ENCODE measurements at regions not wholly inside any gene's neighbourhood (a gene's known extent, or its start where the extent isn't known, plus 50 kb on each side); places are given as distances from the start of the nearest gene placed in this dataset.
"Not testable (repeated sequence)": the region's sequence is repeated elsewhere in the genome, so short reads cannot be mapped to it uniquely, and the experiment has no call there.

GRCh38 chr20:40634891-40635290 is 54.1 kb downstream of the MAFB start:
- DNase-seq (ENCODE audit: extremely low read depth in 1 of 2, low read depth in 1 of 2), result no peak

- DNase-seq (ENCODE audit: extremely low read depth in 1 of 2, low read depth in 1 of 2), result no peak
Observed at GRCh38 chr20:40633123-40633850, 55.7 kb downstream of the MAFB start.

GRCh38 chr20:40632346-40632976 is 56.6 kb downstream of the MAFB start:
- DNase-seq (ENCODE audit: extremely low read depth in 1 of 2, low read depth in 1 of 2), result no peak

- DNase-seq (ENCODE audit: extremely low read depth in 1 of 2, low read depth in 1 of 2), result no peak
Observed at GRCh38 chr20:40631119-40631631, 57.9 kb downstream of the MAFB start.

- no peak for DNase-seq (ENCODE audit: extremely low read depth in 1 of 2, low read depth in 1 of 2)
Observed at GRCh38 chr20:40630713-40631112, 58.3 kb downstream of the MAFB start.

- no peak for DNase-seq (ENCODE audit: extremely low read depth in 1 of 2, low read depth in 1 of 2)
Observed at GRCh38 chr20:40630099-40630498, 58.9 kb downstream of the MAFB start.

- DNase-seq (ENCODE audit: extremely low read depth in 1 of 2, low read depth in 1 of 2), result no peak
Observed at GRCh38 chr20:40628877-40629276, 60.2 kb downstream of the MAFB start.

- DNase-seq (ENCODE audit: extremely low read depth in 1 of 2, low read depth in 1 of 2), result not testable (repeated sequence)
Observed at GRCh38 chr20:40619053-40619452, 70.0 kb downstream of the MAFB start.

GRCh38 chr20:40617594-40617993 is 71.4 kb downstream of the MAFB start:
- no peak for DNase-seq (ENCODE audit: extremely low read depth in 1 of 2, low read depth in 1 of 2)

GRCh38 chr20:40612837-40613236 is 76.2 kb downstream of the MAFB start:
- no peak for DNase-seq (ENCODE audit: extremely low read depth in 1 of 2, low read depth in 1 of 2)

- DNase-seq (ENCODE audit: extremely low read depth in 1 of 2, low read depth in 1 of 2), result no peak
Observed at GRCh38 chr20:40612247-40612646, 76.8 kb downstream of the MAFB start.

GRCh38 chr20:40610730-40611129 is 78.3 kb downstream of the MAFB start:
- no peak for DNase-seq (ENCODE audit: extremely low read depth in 1 of 2, low read depth in 1 of 2)

GRCh38 chr20:40607927-40608326 is 81.1 kb downstream of the MAFB start:
- no peak for DNase-seq (ENCODE audit: extremely low read depth in 1 of 2, low read depth in 1 of 2)

- DNase-seq (ENCODE audit: extremely low read depth in 1 of 2, low read depth in 1 of 2), result no peak
Observed at GRCh38 chr20:40606660-40607059, 82.4 kb downstream of the MAFB start.

GRCh38 chr20:40606237-40606636 is 82.8 kb downstream of the MAFB start:
- DNase-seq (ENCODE audit: extremely low read depth in 1 of 2, low read depth in 1 of 2), result no peak

- no peak for DNase-seq (ENCODE audit: extremely low read depth in 1 of 2, low read depth in 1 of 2)
Observed at GRCh38 chr20:40604416-40604815, 84.6 kb downstream of the MAFB start.

- DNase-seq (ENCODE audit: extremely low read depth in 1 of 2, low read depth in 1 of 2), result no peak
Observed at GRCh38 chr20:40603057-40603651, 85.9 kb downstream of the MAFB start.

- no peak for DNase-seq (ENCODE audit: extremely low read depth in 1 of 2, low read depth in 1 of 2)
Observed at GRCh38 chr20:40602381-40602780, 86.7 kb downstream of the MAFB start.

- no peak for DNase-seq (ENCODE audit: extremely low read depth in 1 of 2, low read depth in 1 of 2)
Observed at GRCh38 chr20:40600441-40601219, 88.4 kb downstream of the MAFB start.

GRCh38 chr20:40599987-40600386 is 89.0 kb downstream of the MAFB start:
- no peak for DNase-seq (ENCODE audit: extremely low read depth in 1 of 2, low read depth in 1 of 2)

GRCh38 chr20:40592941-40593340 is 96.1 kb downstream of the MAFB start:
- DNase-seq (ENCODE audit: extremely low read depth in 1 of 2, low read depth in 1 of 2), result no peak

Measured in activated CD8-positive, alpha-beta memory T cell treated with anti-CD3 and anti-CD28 coated beads for 1 hour (primary cell).